Adipocyte (in vitro differentiated cells): ENCODE measurements at regions not wholly inside any gene's neighbourhood (a gene's known extent, or its start where the extent isn't known, plus 50 kb on each side); places are given as distances from the start of the nearest gene placed in this dataset.
"Not testable (repeated sequence)": the region's sequence is repeated elsewhere in the genome, so short reads cannot be mapped to it uniquely, and the experiment has no call there.

ENCODE experiments used
- DNase-seq: peaks from one replicate; pipeline ENCODE4 v3.0.0-alpha.2; 2015; ENCODE audit warnings: low read depth
- H3K27me3 ChIP-seq: replicated peaks from 2 replicates; pipeline ENCODE4 v1.7.0; 2013; ENCODE audit warnings: mild to moderate bottlenecking, low read length, moderate library complexity; ENCODE audit not compliant: control insufficient read depth, insufficient read depth
- H3K36me3 ChIP-seq: 2 replicates; pipeline ENCODE4 v1.7.0; 2013; ENCODE audit warnings: low read length, mild to moderate bottlenecking, moderate library complexity; ENCODE audit not compliant: control insufficient read depth, insufficient read depth, severe bottlenecking
- H3K4me1 ChIP-seq: 2 replicates; pipeline ENCODE4 v1.7.0; 2013; ENCODE audit warnings: mild to moderate bottlenecking, low read length, moderate library complexity; ENCODE audit not compliant: control insufficient read depth, insufficient read depth
- H3K4me3 ChIP-seq: 2 replicates; pipeline ENCODE4 v1.7.0; 2013; ENCODE audit warnings: mild to moderate bottlenecking, low read length, moderate library complexity
- H3K9ac ChIP-seq: 2 replicates; pipeline ENCODE4 v1.7.0; 2013; ENCODE audit warnings: mild to moderate bottlenecking, low read length, moderate library complexity
- H3K9me3 ChIP-seq: 2 replicates; pipeline ENCODE4 v1.7.0; 2013; ENCODE audit warnings: mild to moderate bottlenecking, low read length, moderate library complexity; ENCODE audit not compliant: control insufficient read depth

GRCh38 chr14:70269582-70269981 is 80.8 kb upstream of the SLC8A3 start:
- DNase-seq: no peak
- Histone ChIP-seq H3K27me3 (peaks cover 3% of the 10 kb centered on the region), H3K9ac (no peak overlapping the region), H3K4me3 (no peak overlapping the region), H3K9me3 (no peaks in the 10 kb centered on the region), H3K36me3 (no peaks in the 10 kb centered on the region), H3K4me1 (no peaks in the 10 kb centered on the region)

GRCh38 chr14:70268760-70269159 is 80.0 kb upstream of the SLC8A3 start:
- no peaks in the 10 kb centered on the region for H3K9me3 ChIP-seq
- no peak for DNase-seq
- no peaks in the 10 kb centered on the region for H3K4me1 ChIP-seq
- H3K9ac ChIP-seq: no peak overlapping the region
- H3K4me3 ChIP-seq: no peak overlapping the region
- H3K27me3 ChIP-seq: peaks cover 3% of the 10 kb centered on the region
- H3K36me3 ChIP-seq: no peaks in the 10 kb centered on the region

DNA sequence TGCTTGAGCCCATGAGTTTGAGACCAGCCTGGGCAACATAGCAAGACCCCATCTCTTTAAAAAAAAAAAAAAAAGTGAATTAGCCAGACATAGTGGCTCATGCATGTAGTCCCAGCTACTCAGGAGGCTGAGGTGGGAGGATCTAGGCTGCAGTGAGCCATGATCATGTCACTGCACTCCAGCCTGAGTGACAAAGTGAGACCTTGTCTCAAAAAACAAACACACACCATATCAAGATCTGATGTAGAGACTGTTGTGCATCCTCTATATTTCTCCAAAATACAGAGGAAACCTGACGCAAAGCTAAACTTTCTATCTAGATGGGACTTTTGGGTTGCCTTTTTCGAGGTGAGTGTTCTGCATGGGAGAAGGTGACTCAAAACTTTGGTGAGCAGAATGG is 77.4 kb upstream of the SLC8A3 start:
- no peak overlapping the region for H3K4me3 ChIP-seq
- H3K27me3 ChIP-seq: peaks cover 10% of the 10 kb centered on the region
- no peak for DNase-seq
- no peaks in the 10 kb centered on the region for H3K9me3 ChIP-seq
- H3K9ac ChIP-seq: no peak overlapping the region
- H3K4me1 ChIP-seq: no peaks in the 10 kb centered on the region
- H3K36me3 ChIP-seq: no peaks in the 10 kb centered on the region

GRCh38 chr14:70265422-70265821 is 76.7 kb upstream of the SLC8A3 start:
- H3K36me3 ChIP-seq: no peaks in the 10 kb centered on the region
- H3K4me1 ChIP-seq: no peaks in the 10 kb centered on the region
- H3K27me3 ChIP-seq: peaks cover 12% of the 10 kb centered on the region
- no peak overlapping the region for H3K9ac ChIP-seq
- DNase-seq: no peak
- no peak overlapping the region for H3K4me3 ChIP-seq
- no peaks in the 10 kb centered on the region for H3K9me3 ChIP-seq

DNA sequence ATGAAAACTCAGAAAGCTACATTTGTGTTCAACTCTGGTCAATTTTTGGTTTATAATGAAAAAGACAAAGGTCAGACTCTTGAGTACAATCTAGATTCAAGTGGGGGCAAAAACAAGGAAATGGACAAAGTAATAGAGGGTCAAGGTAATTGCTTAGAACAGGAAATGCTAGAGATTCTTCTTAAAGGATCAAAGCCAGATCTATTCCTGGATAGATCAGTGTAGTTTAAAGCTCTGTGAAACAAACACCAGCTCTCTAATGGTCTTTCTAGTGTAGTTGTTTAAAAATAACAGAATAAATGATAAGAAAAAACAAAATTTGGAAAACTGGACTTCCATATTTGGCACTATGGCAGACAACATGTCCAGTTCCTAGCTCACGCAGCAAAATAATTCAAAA is 70.7 kb upstream of the SLC8A3 start:
- H3K27me3 ChIP-seq: peaks cover 23% of the 10 kb centered on the region
- H3K9ac ChIP-seq: no peak overlapping the region
- no peaks in the 10 kb centered on the region for H3K36me3 ChIP-seq
- H3K4me3 ChIP-seq: no peak overlapping the region
- no peak for DNase-seq
- no peaks in the 10 kb centered on the region for H3K4me1 ChIP-seq
- peaks cover 4% of the 10 kb centered on the region for H3K9me3 ChIP-seq

DNA sequence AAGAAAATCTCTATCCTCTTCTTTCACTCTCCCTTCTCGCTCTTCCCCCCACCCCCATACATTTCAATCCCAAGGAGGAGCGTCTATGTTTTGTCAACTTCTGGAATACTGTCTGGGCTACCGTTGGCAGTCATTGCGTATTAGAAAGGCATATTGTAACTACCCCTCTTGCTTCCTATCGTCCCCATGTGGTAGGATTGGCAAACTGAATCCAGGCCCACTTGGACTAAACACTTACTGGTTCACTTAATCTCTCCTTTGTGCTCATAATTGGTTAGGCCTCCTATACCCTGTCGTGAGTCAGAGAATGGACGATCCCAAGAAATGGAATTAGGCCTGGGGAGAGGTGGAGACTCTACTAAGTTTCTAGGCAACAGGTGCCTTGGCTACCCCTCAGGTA is 68.8 kb upstream of the SLC8A3 start:
- no peak for DNase-seq
- Histone ChIP-seq H3K27me3 (peaks cover 24% of the 10 kb centered on the region), H3K4me1 (no peaks in the 10 kb centered on the region), H3K9me3 (peaks cover 4% of the 10 kb centered on the region), H3K36me3 (no peaks in the 10 kb centered on the region), H3K4me3 (no peak overlapping the region), H3K9ac (no peak overlapping the region)

DNA sequence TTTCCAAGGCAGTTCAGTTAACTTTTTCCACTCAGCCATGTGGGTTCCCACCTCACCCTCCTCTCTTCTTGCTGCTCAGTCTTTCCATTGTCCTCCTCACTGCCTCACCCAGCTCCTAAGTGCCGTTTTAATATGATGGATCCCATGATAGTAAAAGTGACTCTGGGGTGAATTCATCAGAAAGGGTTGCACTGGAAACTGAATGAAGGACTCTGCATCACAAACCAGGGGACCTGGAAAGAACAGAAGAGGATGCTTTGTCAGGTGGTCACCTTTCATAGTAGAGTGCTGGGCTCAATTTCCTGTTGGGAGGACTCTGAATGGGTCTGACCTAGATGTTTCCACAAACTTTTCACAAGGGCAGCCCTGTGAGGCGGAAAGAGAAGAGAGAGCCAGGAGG is 67.8 kb upstream of the SLC8A3 start:
- Histone ChIP-seq H3K4me1 (no peaks in the 10 kb centered on the region), H3K9ac (no peak overlapping the region), H3K4me3 (no peak overlapping the region), H3K27me3 (peaks cover 24% of the 10 kb centered on the region), H3K36me3 (no peaks in the 10 kb centered on the region), H3K9me3 (peaks cover 4% of the 10 kb centered on the region)
- DNase-seq: no peak

- H3K9me3 ChIP-seq, H3K4me1 ChIP-seq, DNase-seq, H3K36me3 ChIP-seq, H3K4me3 ChIP-seq, H3K9ac ChIP-seq: not testable (repeated sequence)
- peaks cover 20% of the 10 kb centered on the region for H3K27me3 ChIP-seq
Measured at GRCh38 chr14:70255071-70256057, 66.6 kb upstream of the SLC8A3 start.

DNA sequence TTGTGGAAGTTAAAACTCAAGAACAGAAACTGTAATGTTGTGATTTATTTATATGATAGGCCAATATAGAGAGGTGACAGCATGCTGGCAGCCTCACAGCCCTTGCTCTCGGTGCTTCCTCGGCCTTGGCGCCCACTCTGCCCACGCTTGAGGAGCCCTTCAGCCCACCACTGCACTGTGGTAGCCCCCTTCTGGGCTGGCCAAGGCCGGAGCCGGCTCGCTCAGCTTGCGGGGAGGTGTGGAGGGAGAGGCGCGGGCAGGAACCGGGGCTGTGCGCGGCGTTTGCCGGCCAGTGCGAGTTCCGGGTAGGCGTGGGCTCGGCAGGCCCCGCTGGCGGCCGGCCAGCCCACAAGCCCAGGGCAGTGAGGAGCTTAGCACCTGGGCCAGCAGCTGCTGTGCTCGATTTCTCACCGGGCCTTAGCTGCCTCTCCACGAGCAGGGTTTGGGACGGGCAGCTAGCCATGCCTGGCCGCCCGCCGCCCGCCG is 65.8 kb upstream of the SLC8A3 start:
- H3K9me3 ChIP-seq: peaks cover 4% of the 10 kb centered on the region
- H3K4me3 ChIP-seq: peak overlapping the region; percentile 74
- H3K9ac ChIP-seq: no peak overlapping the region
- DNase-seq: peak; percentile 43
- H3K36me3 ChIP-seq: no peaks in the 10 kb centered on the region
- H3K4me1 ChIP-seq: no peaks in the 10 kb centered on the region
- peaks cover 23% of the 10 kb centered on the region for H3K27me3 ChIP-seq

DNA sequence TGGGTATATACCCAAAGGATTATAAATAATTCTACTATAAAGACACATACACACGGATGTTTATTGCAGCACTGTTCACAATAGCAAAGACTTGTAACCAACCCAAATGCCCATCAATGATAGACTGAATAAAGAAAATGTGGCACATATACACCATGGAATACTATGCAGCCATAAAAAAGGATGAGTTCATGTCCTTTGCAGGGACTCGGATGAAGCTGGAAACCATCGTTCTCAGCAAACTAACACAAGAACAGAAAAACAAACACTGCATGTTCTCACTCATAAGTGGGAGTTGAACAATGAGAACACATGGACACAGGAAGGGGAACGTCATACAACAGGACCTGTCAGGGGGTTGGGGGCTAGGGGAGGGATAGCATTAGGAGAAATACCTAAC is 64.8 kb upstream of the SLC8A3 start:
- H3K9me3 ChIP-seq, DNase-seq, H3K4me3 ChIP-seq, H3K36me3 ChIP-seq, H3K4me1 ChIP-seq, H3K9ac ChIP-seq: not testable (repeated sequence)
- H3K27me3 ChIP-seq: peaks cover 23% of the 10 kb centered on the region

- no peak for DNase-seq
- Histone ChIP-seq H3K36me3 (no peaks in the 10 kb centered on the region), H3K9me3 (no peaks in the 10 kb centered on the region), H3K4me1 (no peaks in the 10 kb centered on the region), H3K9ac (no peak overlapping the region), H3K27me3 (peaks cover 1% of the 10 kb centered on the region), H3K4me3 (no peak overlapping the region)
Measured at GRCh38 chr14:70245026-70245425, 56.3 kb upstream of the SLC8A3 start.
